ENCODE measurements at regions not wholly inside any gene's neighbourhood (a gene's known extent, or its start where the extent isn't known, plus 50 kb on each side); places are given as distances from the start of the nearest gene placed in this dataset.

GRCh38 chr9:124120272-124120671 lies 108.7 kb downstream of the LHX2 start:
- no peak for TF ChIP-seq CTCF (IDR thresholded peaks at IDR 0.05; ENCODE audit: extremely low read depth in 1 of 2, insufficient read depth in 1 of 2, low read depth in 1 of 2, low read length in 2 of 2)
- no peak for TF ChIP-seq GATA2 (IDR thresholded peaks at IDR 0.05; ENCODE audit: insufficient read depth, insufficient read length, low read depth, low read length)
- no peak for TF ChIP-seq POLR2A (IDR thresholded peaks at IDR 0.05; ENCODE audit: low read depth, low read length)
- no peak for TF ChIP-seq EZH2 (IDR thresholded peaks at IDR 0.05; ENCODE audit: borderline replicate concordance, low read depth, low read length, severe bottlenecking)
- TF ChIP-seq POLR2AphosphoS5 (IDR thresholded peaks at IDR 0.05; ENCODE audit: insufficient read depth, low read depth, low read length) = no peak
- TF ChIP-seq MAX (IDR thresholded peaks at IDR 0.05; ENCODE audit: insufficient read depth, insufficient read length) = no peak
- TF ChIP-seq JUN (IDR thresholded peaks at IDR 0.05; ENCODE audit: borderline replicate concordance, insufficient read depth, insufficient read length, low read depth) = no peak
- no peak for TF ChIP-seq MYC (IDR thresholded peaks at IDR 0.05; ENCODE audit: low read depth, low read length)
